ENCODE measurements at regions not wholly inside any gene's neighbourhood (a gene's known extent, or its start where the extent isn't known, plus 50 kb on each side); places are given as distances from the start of the nearest gene placed in this dataset.

- TF ChIP-seq CTCF (IDR thresholded peaks at IDR 0.05) (no peak), EP300 (IDR thresholded peaks at IDR 0.05) (no peak)
These were observed 253.9 kb upstream of the ARHGAP20 start for GRCh38 chr11:110966131-110966530.

Measured in upper lobe of left lung (tissue), 4 donors.